GM18951 (cell line): ENCODE measurements at regions not wholly inside any gene's neighbourhood (a gene's known extent, or its start where the extent isn't known, plus 50 kb on each side); places are given as distances from the start of the nearest gene placed in this dataset.
"Not testable (repeated sequence)": the region's sequence is repeated elsewhere in the genome, so short reads cannot be mapped to it uniquely, and the experiment has no call there.

ENCODE experiments used
- POLR2A ChIP-seq: IDR thresholded peaks from 4 replicates; pipeline ENCODE4 v1.6.1; 2011; ENCODE audit warnings: mild to moderate bottlenecking; ENCODE audit not compliant: insufficient read length, insufficient read depth; ENCODE audit errors: extremely low read depth
- in situ Hi-C: fragments of 300-500 bp; cut with MboI; formaldehyde crosslinking; loops from one replicate; pipeline ENCODE4 v1.12.0; 2022; ENCODE audit warnings: low sequenced_read_pairs, mixed read lengths, inconsistent platforms; ENCODE audit not compliant: unreplicated experiment

DNA sequence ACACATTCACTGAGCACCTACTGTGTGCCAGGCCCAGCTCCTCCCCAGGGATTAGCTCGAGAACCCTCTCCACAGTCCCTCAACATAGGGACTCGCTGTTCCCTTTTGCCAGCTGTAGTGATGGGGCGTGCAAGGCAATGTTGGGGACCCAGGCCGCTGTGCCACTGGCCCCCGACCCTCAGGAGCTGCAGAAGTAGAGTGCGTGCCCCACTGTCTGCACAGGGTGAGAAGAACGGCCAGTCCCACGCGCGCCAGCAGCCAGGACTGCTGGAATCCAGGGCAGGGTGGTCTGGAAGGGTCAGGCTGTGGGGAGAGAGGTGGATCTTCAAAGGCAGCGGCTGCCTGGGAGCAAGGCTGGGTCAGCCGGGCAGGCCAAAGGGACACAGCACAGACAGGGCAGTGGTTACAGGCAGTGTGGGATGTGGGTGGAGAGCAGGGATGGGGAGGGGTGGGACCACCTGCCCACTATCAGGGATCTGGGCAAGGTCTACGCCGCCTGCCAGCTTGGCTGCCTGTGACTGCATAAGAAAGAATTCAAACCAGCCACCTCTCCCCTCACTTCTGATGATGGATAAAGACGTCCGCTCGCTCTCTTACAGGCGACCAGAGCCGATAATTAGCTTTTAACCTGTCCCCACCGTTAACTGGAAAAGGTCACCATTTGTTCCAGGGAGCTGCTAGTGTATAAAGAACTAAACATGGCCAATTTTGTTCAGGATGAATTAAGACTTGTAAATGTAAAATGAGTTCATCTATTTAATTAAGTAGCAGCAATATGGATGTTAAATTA lies 86.7 kb upstream of the GSE1 start:
- in situ Hi-C loops: no loop called here
- no peak for TF ChIP-seq POLR2A

- in situ Hi-C loops: no loop called here
- TF ChIP-seq POLR2A: no peak
Observed at GRCh38 chr16:85527042-85527766, 85.9 kb upstream of the GSE1 start.

GRCh38 chr16:85527767-85528297 lies 85.3 kb upstream of the GSE1 start:
- in situ Hi-C loops: no loop called here

GRCh38 chr16:85528528-85529387 lies 84.4 kb upstream of the GSE1 start:
- no peak for TF ChIP-seq POLR2A
- in situ Hi-C loops: no loop called here

More at GRCh38 chr16:85527767-85528297, 85.3 kb upstream of the GSE1 start:
- no peak for TF ChIP-seq POLR2A

- in situ Hi-C loops: no loop called here
- no peak for TF ChIP-seq POLR2A
Observed at GRCh38 chr16:85529489-85530369, 83.4 kb upstream of the GSE1 start.

DNA sequence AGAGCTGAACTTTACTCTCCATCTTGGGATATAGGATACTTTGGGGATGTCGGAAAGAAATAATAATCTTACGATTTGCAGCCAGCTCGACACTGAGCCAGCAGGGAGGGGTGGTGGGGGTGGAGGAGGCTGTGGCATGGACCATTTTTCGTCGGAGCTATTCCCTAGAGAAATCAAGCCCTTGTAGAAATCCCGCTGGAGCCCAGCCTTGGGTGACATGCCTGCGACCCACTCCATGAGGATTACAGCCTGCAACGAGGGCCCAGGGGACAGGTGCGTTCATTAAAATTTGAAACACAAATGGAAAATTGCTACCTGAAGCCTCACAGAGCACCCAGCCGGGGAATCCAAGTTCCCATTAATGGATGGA lies 82.8 kb upstream of the GSE1 start:
- no peak for TF ChIP-seq POLR2A

DNA sequence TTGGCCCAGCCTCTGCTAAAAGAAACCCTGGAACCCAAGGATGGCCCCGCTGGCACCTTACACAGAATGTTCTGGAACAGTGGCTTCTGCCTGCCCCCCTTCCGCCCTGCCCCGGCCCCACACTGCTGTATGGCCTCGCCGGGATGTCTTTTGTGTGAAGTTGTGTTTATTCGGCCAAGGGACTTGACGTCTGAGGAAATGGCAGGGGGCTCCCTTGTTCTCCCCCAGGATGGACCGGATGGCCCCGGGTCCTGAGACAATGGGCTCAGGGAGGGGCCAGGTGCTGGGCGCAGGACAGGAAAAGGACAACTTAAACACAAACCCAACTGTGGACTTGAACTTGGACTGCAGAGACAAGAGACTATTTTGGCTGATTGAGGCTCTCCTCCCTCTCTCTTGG lies 81.6 kb upstream of the GSE1 start:
- no peak for TF ChIP-seq POLR2A
- in situ Hi-C loops: no loop called here

More for the DNA sequence above, 82.8 kb upstream of the GSE1 start:
- in situ Hi-C loops: no loop called here

GRCh38 chr16:85532147-85532546 lies 81.0 kb upstream of the GSE1 start:
- no peak for TF ChIP-seq POLR2A
- in situ Hi-C loops: no loop called here

GRCh38 chr16:85533593-85533992 lies 79.5 kb upstream of the GSE1 start:
- in situ Hi-C loops: not testable (repeated sequence)

DNA sequence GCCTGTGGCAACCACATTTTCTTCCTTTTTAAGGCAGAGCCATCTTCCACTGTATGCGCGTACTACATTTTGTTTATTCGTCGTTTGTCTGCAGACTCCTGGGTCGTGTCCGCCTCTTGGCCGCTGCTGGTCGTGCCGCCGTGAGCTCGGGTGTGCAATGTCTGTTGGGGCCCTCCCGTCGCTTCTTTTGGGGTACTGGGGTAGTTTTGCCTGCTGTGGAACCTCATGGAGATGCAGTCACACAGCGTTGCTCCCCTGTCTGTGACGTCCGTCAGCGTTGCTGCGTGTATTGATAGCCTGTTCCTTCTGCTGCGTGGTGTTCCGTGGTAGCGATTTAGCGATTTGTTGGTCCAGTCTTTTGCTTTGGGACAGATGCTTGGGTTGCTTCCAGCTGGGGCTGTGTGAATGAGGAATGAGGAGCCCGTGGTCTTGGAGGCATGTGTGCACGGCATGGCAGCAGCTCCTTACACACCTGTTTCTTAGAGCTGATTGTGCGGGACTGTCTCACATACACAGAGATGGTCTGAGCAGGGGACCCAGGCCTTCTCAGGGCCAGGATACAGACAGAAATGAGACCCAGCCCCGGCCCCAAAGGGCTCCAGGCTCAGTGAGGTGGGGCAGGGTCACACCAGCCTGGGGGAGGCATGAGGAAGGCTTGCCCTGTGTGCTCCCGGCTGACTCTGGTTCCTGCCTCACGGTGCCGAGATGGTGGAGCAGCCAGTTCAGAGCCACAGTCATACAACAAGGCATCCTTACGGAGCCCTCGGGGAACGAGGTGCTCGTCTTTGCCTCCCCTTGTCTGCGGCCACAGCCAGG lies 78.4 kb upstream of the GSE1 start:
- in situ Hi-C loops: no loop called here

GRCh38 chr16:85535352-85536072 lies 77.6 kb upstream of the GSE1 start:
- TF ChIP-seq POLR2A: no peak
- in situ Hi-C loops: no loop called here

More for the DNA sequence above, 78.4 kb upstream of the GSE1 start:
- TF ChIP-seq POLR2A: no peak

GRCh38 chr16:85536073-85536410 lies 77.1 kb upstream of the GSE1 start:
- no peak for TF ChIP-seq POLR2A
- in situ Hi-C loops: no loop called here
